Neural cell (in vitro differentiated cells): ENCODE measurements at regions not wholly inside any gene's neighbourhood (a gene's known extent, or its start where the extent isn't known, plus 50 kb on each side); places are given as distances from the start of the nearest gene placed in this dataset.

Experiments
- H2AFZ ChIP-seq: fragments of 200-600, 300-800 bp; sonication (generic), shearing (Covaris generic); 2 replicates; pipeline ENCODE4 v1.6.0; 2014; ENCODE audit warnings: low read depth, mild to moderate bottlenecking, antibody characterized with exemption, low read length, moderate library complexity
- H3F3A ChIP-seq: fragments of 200-600 bp; shearing (Covaris generic); 2 replicates; pipeline ENCODE4 v1.6.1; 2016; ENCODE audit warnings: mild to moderate bottlenecking, moderate library complexity, mixed read lengths, antibody characterized with exemption, low read length; ENCODE audit not compliant: insufficient read depth, poor library complexity, severe bottlenecking
- H3K27ac ChIP-seq: fragments of 200-600, 300-800 bp; sonication (generic), shearing (Covaris generic); 2 replicates; pipeline ENCODE4 v1.5.1; 2014; ENCODE audit warnings: mild to moderate bottlenecking, low read length, moderate library complexity
- H3K27me3 ChIP-seq: fragments of 300-800, 200-600 bp; sonication (generic), shearing (Covaris generic); 2 replicates; pipeline ENCODE4 v1.6.0; 2014; ENCODE audit warnings: mild to moderate bottlenecking, low read depth, low read length, moderate library complexity; ENCODE audit not compliant: insufficient read depth
- H3K36me3 ChIP-seq: fragments of 300-800, 200-600 bp; sonication (generic), shearing (Covaris generic); 2 replicates; pipeline ENCODE4 v1.5.1; 2014; ENCODE audit warnings: mild to moderate bottlenecking, antibody characterized with exemption, low read length, moderate library complexity; ENCODE audit not compliant: insufficient read depth
- H3K4me2 ChIP-seq: fragments of 300-800, 200-600 bp; sonication (generic), shearing (Covaris generic); 2 replicates; pipeline ENCODE4 v1.6.0; 2014; ENCODE audit warnings: mild to moderate bottlenecking, low read length
- H3K4me3 ChIP-seq: fragments of 300-800, 200-600 bp; sonication (generic), shearing (Covaris generic); 2 replicates; pipeline ENCODE4 v1.5.1; 2014; ENCODE audit warnings: mild to moderate bottlenecking, low read length, moderate library complexity
- H3K79me2 ChIP-seq: fragments of 200-600 bp; shearing (Covaris generic); replicated peaks from 2 replicates; pipeline ENCODE4 v1.6.0; 2014; ENCODE audit warnings: mild to moderate bottlenecking, low read length, moderate library complexity; ENCODE audit not compliant: insufficient read depth
- H3K9ac ChIP-seq: fragments of 300-800, 200-600 bp; sonication (generic), shearing (Covaris generic); 2 replicates; pipeline ENCODE4 v1.6.1; 2016; ENCODE audit warnings: mild to moderate bottlenecking, low read length, mixed read lengths
- H3K9me2 ChIP-seq: fragments of 200-600 bp; shearing (Covaris generic); 2 replicates; pipeline ENCODE4 v1.6.1; 2016; ENCODE audit warnings: mild to moderate bottlenecking, low read length, mixed read lengths; ENCODE audit not compliant: insufficient read depth
- H3K9me3 ChIP-seq: fragments of 200-600, 300-800 bp; sonication (generic), shearing (Covaris generic); 2 replicates; pipeline ENCODE4 v1.6.1; 2016; ENCODE audit warnings: mild to moderate bottlenecking, mixed run types, low read length, moderate library complexity, mixed read lengths
- H4K20me1 ChIP-seq: fragments of 200-600 bp; shearing (Covaris generic); 2 replicates; pipeline ENCODE4 v1.6.1; 2016; ENCODE audit warnings: mild to moderate bottlenecking, mixed run types; ENCODE audit not compliant: insufficient read depth
- EP300 ChIP-seq: fragments of 450-650 bp; conservative IDR thresholded peaks from 2 replicates; pipeline ENCODE4 v1.6.1; 2014; ENCODE audit warnings: antibody characterized with exemption, mild to moderate bottlenecking, moderate library complexity; ENCODE audit not compliant: poor library complexity, severe bottlenecking
- EZH2 ChIP-seq: fragments of 200-600, 300-800 bp; shearing (Covaris generic), sonication (generic); IDR thresholded peaks from 2 replicates; pipeline ENCODE4 v1.6.1; 2014; ENCODE audit warnings: antibody characterized with exemption, low read length, borderline replicate concordance, mild to moderate bottlenecking; ENCODE audit not compliant: insufficient read depth, poor library complexity, severe bottlenecking
- MXI1 ChIP-seq: fragments of 450-650 bp; conservative IDR thresholded peaks from 2 replicates; pipeline ENCODE4 v1.6.1; 2014; ENCODE audit warnings: antibody characterized with exemption, mild to moderate bottlenecking; ENCODE audit not compliant: poor library complexity, severe bottlenecking
- POLR2AphosphoS5 ChIP-seq: IDR thresholded peaks from 2 replicates; pipeline ENCODE4 v1.6.1; 2012
- RAD21 ChIP-seq: fragments of 450-650 bp; conservative IDR thresholded peaks from 2 replicates; pipeline ENCODE4 v1.6.1; 2014; ENCODE audit warnings: antibody characterized with exemption, mild to moderate bottlenecking, moderate library complexity
- SMC3 ChIP-seq: fragments of 450-650 bp; conservative IDR thresholded peaks from 2 replicates; pipeline ENCODE4 v1.6.1; 2014; ENCODE audit warnings: antibody characterized with exemption, mild to moderate bottlenecking, moderate library complexity; ENCODE audit not compliant: poor library complexity
- TAF1 ChIP-seq: IDR thresholded peaks from 2 replicates; pipeline ENCODE4 v1.6.1; 2012; ENCODE audit warnings: low read depth
- TF ChIP-seq, protein P1 (sequence below): fragments of 450-650 bp; IDR thresholded peaks from 2 replicates; pipeline ENCODE4 v1.5.1; 2014; ENCODE audit warnings: antibody characterized with exemption, mild to moderate bottlenecking, moderate library complexity; ENCODE audit not compliant: poor library complexity, severe bottlenecking
- TF ChIP-seq, protein P2 (sequence below): IDR thresholded peaks from 2 replicates; pipeline ENCODE4 v1.6.1; 2012; ENCODE audit warnings: borderline replicate concordance

DNA sequence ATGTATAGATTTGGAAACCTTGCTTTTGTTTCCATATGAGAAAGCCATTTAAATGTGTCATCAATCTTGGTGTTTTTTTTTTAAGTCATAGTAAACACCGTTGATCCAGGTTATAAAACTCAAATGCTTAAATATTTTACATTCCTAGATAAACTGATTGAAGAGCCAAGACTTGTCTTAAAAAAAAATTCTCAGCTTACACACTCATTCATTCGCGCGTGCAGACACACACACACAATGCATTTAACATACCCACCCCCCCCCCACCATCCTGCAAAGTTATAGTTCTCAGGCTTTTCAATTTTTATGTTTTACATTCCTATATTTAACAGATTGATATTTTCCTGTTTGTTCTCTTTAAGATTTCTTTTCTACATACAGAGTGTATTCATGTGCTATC lies 536.4 kb downstream of the PRKD1 start:
- H3K79me2 ChIP-seq: peaks cover 72% of the 10 kb centered on the region
- H3K36me3 ChIP-seq: no peaks in the 10 kb centered on the region
- no peaks in the 10 kb centered on the region for H3K27me3 ChIP-seq
- H4K20me1 ChIP-seq: no peaks in the 10 kb centered on the region
- H2AFZ ChIP-seq: no peak overlapping the region
- no peaks in the 10 kb centered on the region for H3K9me2 ChIP-seq
- H3K4me3 ChIP-seq: peak overlapping the region; percentile 64
- H3K9me3 ChIP-seq: no peaks in the 10 kb centered on the region
- peaks cover 29% of the 10 kb centered on the region for H3F3A ChIP-seq
- peak overlapping the region; percentile 87 for H3K4me2 ChIP-seq
- peak overlapping the region; percentile 92 for H3K27ac ChIP-seq
- peak overlapping the region; percentile 76 for H3K9ac ChIP-seq
- TF ChIP-seq, protein P1, sequence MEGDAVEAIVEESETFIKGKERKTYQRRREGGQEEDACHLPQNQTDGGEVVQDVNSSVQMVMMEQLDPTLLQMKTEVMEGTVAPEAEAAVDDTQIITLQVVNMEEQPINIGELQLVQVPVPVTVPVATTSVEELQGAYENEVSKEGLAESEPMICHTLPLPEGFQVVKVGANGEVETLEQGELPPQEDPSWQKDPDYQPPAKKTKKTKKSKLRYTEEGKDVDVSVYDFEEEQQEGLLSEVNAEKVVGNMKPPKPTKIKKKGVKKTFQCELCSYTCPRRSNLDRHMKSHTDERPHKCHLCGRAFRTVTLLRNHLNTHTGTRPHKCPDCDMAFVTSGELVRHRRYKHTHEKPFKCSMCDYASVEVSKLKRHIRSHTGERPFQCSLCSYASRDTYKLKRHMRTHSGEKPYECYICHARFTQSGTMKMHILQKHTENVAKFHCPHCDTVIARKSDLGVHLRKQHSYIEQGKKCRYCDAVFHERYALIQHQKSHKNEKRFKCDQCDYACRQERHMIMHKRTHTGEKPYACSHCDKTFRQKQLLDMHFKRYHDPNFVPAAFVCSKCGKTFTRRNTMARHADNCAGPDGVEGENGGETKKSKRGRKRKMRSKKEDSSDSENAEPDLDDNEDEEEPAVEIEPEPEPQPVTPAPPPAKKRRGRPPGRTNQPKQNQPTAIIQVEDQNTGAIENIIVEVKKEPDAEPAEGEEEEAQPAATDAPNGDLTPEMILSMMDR: no peak
- TF ChIP-seq RAD21 (no peak), SMC3 (no peak), MXI1 (no peak), POLR2AphosphoS5 (no peak), EP300 (no peak), EZH2 (no peak), TAF1 (no peak)
- TF ChIP-seq, protein P2, sequence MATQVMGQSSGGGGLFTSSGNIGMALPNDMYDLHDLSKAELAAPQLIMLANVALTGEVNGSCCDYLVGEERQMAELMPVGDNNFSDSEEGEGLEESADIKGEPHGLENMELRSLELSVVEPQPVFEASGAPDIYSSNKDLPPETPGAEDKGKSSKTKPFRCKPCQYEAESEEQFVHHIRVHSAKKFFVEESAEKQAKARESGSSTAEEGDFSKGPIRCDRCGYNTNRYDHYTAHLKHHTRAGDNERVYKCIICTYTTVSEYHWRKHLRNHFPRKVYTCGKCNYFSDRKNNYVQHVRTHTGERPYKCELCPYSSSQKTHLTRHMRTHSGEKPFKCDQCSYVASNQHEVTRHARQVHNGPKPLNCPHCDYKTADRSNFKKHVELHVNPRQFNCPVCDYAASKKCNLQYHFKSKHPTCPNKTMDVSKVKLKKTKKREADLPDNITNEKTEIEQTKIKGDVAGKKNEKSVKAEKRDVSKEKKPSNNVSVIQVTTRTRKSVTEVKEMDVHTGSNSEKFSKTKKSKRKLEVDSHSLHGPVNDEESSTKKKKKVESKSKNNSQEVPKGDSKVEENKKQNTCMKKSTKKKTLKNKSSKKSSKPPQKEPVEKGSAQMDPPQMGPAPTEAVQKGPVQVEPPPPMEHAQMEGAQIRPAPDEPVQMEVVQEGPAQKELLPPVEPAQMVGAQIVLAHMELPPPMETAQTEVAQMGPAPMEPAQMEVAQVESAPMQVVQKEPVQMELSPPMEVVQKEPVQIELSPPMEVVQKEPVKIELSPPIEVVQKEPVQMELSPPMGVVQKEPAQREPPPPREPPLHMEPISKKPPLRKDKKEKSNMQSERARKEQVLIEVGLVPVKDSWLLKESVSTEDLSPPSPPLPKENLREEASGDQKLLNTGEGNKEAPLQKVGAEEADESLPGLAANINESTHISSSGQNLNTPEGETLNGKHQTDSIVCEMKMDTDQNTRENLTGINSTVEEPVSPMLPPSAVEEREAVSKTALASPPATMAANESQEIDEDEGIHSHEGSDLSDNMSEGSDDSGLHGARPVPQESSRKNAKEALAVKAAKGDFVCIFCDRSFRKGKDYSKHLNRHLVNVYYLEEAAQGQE: no peak

DNA sequence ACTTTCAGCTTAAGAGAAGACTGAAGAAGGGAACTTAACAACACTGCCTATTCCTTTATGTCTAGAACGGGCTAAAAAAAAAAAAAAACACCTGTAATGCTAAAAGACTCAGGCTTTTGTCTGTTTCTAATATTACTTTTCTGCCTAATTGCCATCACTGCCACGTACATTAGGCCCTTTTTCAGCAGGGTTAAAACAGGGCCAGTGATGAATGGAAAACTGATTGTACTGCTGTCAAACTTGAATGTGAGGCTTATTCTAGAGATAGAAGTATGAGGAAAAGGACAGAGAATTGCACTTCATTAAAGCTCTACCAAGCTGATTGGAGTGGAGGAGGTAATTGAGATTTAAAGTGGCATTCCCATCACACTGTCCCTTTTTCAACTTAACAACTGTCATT lies 535.8 kb downstream of the PRKD1 start:
- H3K27me3 ChIP-seq: no peaks in the 10 kb centered on the region
- H3K36me3 ChIP-seq: no peaks in the 10 kb centered on the region
- no peaks in the 10 kb centered on the region for H4K20me1 ChIP-seq
- peak overlapping the region; percentile 87 for H3K4me2 ChIP-seq
- peaks cover 68% of the 10 kb centered on the region for H3K79me2 ChIP-seq
- H3K9me2 ChIP-seq: no peaks in the 10 kb centered on the region
- peaks cover 29% of the 10 kb centered on the region for H3F3A ChIP-seq
- H3K27ac ChIP-seq: peak overlapping the region; percentile 92
- no peaks in the 10 kb centered on the region for H3K9me3 ChIP-seq
- H3K9ac ChIP-seq: peak overlapping the region; percentile 76
- no peak overlapping the region for H2AFZ ChIP-seq
- H3K4me3 ChIP-seq: peak overlapping the region; percentile 64
- TF ChIP-seq, protein P2: no peak
- TF ChIP-seq EZH2 (no peak), SMC3 (peak; percentile 2), TAF1 (no peak), POLR2AphosphoS5 (peak; percentile 47)
- TF ChIP-seq, protein P1: no peak
